Right atrium auricular region (tissue), 2 donors: ENCODE measurements at regions not wholly inside any gene's neighbourhood (a gene's known extent, or its start where the extent isn't known, plus 50 kb on each side); places are given as distances from the start of the nearest gene placed in this dataset.

Experiments
- DNase-seq: peaks from one replicate; pipeline ENCODE4 v3.0.0-alpha.2; 2019; ENCODE audit warnings: low spot score
- H3K27ac ChIP-seq, 2 donors: fragments of 200-600 bp; sonication (generic); 1 replicate in 1 of 2; 2 replicates in 1 of 2; pipeline ENCODE4 v1.5.1; 2016 to 2019
- H3K27me3 ChIP-seq, 2 donors: fragments of 200-600 bp; sonication (generic); one replicate each; pipeline versions ENCODE4 v1.5.1 to v1.6.0; 2017 to 2019
- H3K36me3 ChIP-seq: fragments of 200-600 bp; sonication (generic); one replicate; pipeline ENCODE4 v1.5.1; 2016
- H3K4me1 ChIP-seq, 2 donors: fragments of 200-600 bp; sonication (generic); one replicate each; pipeline versions ENCODE4 v1.5.1 to v1.6.0; 2017 to 2019
- H3K4me3 ChIP-seq, 2 donors: fragments of 200-600 bp; sonication (generic); 1 replicate in 1 of 2; 2 replicates in 1 of 2; pipeline ENCODE4 v1.5.1; 2017 to 2019; ENCODE audit warnings: mild to moderate bottlenecking in 1 of 2, moderate library complexity in 1 of 2
- H3K9me3 ChIP-seq, 2 donors: fragments of 200-600 bp; sonication (generic); one replicate each; pipeline ENCODE4 v1.5.1; 2019
- TF ChIP-seq, protein P1 (sequence below), 2 donors: fragments of 200-600 bp; sonication (generic); IDR thresholded peaks; one replicate each; pipeline ENCODE4 v1.5.1; 2019; ENCODE audit warnings: antibody characterized with exemption in 2 of 2

DNA sequence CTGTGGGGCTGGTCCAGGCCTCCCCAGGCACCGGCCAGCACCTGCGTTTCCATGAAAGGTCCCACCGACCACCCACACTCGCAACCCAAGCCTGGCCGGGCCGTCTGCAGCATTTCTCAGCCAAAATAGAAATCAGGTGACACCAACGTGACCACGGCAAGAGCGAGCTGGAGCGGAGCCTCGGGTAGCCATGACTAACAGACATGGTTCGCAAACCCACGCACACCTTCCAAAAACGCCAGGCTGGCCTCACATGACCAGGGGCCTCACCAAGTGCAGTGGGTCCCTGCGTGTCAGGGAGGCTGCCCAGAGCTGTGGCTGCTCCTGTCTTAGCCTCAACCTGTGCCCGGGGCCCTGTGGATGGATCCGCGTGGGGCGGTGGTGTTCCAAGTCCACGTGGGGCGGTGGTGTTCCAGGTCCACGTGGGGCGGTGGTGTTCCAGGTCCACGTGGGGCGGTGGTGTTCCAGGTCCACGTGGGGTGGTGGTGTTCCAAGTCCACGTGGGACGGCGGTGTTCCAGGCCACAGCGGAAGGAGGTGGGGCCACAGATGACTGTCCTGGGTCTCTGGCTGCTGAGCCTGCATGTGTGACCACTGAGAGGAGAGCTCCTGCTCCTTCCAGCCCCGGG is 64.4 kb upstream of the ADGRA1 start:
- no peak overlapping the region for H3K27ac ChIP-seq
- no peak overlapping the region for H3K4me3 ChIP-seq
- no peak for DNase-seq
- no peaks in the 10 kb centered on the region for H3K36me3 ChIP-seq
- H3K27me3 ChIP-seq = no peaks in the 10 kb centered on the region
- TF ChIP-seq, protein P1, sequence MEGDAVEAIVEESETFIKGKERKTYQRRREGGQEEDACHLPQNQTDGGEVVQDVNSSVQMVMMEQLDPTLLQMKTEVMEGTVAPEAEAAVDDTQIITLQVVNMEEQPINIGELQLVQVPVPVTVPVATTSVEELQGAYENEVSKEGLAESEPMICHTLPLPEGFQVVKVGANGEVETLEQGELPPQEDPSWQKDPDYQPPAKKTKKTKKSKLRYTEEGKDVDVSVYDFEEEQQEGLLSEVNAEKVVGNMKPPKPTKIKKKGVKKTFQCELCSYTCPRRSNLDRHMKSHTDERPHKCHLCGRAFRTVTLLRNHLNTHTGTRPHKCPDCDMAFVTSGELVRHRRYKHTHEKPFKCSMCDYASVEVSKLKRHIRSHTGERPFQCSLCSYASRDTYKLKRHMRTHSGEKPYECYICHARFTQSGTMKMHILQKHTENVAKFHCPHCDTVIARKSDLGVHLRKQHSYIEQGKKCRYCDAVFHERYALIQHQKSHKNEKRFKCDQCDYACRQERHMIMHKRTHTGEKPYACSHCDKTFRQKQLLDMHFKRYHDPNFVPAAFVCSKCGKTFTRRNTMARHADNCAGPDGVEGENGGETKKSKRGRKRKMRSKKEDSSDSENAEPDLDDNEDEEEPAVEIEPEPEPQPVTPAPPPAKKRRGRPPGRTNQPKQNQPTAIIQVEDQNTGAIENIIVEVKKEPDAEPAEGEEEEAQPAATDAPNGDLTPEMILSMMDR (IDR thresholded peaks at IDR 0.05) = no peak
- no peaks in the 10 kb centered on the region for H3K4me1 ChIP-seq
- no peaks in the 10 kb centered on the region for H3K9me3 ChIP-seq

DNA sequence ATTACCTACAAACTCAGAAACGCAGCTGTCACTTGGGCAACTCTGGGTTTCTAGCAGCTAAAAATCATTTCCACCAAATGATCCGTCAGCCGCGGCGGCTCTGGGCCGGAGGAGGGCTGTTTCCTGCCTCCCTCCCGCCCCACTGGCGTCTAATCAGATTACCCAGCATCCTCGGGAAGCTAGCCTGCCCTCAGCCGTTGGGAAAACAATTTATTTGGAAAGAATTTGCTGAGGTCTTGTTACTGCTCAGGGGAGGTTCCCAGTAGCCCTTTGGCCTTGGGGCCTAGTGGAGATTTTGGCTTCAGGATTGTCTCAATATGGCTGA is 65.0 kb upstream of the ADGRA1 start:
- H3K36me3 ChIP-seq = no peaks in the 10 kb centered on the region
- TF ChIP-seq, protein P1 (IDR thresholded peaks at IDR 0.05) = no peak
- H3K27me3 ChIP-seq = no peaks in the 10 kb centered on the region
- H3K27ac ChIP-seq = no peak overlapping the region
- H3K4me3 ChIP-seq = no peak overlapping the region
- no peaks in the 10 kb centered on the region for H3K4me1 ChIP-seq
- DNase-seq = no peak
- H3K9me3 ChIP-seq = no peaks in the 10 kb centered on the region

DNA sequence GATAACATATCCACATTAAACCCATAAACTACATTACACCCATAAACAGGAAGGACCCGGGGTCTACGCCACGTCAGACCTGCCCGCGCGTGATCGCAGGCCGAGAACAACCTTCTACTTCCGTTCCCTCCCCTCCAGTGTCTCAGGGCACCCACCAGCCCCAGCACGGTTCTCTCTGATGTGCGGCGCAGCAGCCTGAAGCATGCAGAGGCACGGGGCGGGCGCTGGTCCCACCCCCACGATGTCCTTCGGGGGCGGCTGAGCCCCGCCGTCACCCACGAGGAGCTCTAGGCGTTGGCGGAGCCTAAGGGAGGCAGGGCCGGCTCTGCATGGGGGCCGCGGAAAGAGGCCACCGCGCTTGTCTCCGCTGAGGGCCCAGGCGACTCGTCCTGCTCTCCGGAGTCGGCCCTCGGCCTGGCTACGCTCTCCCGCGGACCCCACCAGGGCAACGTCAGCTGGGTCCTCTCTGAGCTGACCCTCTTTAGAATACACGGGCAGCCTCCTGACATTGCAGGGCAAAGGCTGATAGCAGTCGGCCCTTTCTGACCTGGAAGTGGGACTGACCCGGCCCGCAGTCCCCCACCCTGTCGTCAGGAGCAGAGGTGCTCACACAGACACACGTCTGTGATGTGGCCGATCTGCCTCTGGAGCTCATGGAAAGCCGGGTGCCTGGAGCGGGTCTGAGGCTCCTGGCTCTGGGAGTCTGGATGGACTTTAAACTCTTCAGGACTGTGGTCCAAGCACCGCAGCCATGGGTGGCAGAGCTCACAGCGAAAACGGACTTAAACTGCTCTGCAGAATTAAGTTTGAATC is 65.6 kb upstream of the ADGRA1 start:
- TF ChIP-seq, protein P1 (IDR thresholded peaks at IDR 0.05) = no peak
- DNase-seq = no peak
- H3K36me3 ChIP-seq = no peaks in the 10 kb centered on the region
- no peaks in the 10 kb centered on the region for H3K27me3 ChIP-seq
- H3K9me3 ChIP-seq = no peaks in the 10 kb centered on the region
- no peaks in the 10 kb centered on the region for H3K4me1 ChIP-seq
- no peak overlapping the region for H3K4me3 ChIP-seq
- H3K27ac ChIP-seq = no peak overlapping the region

DNA sequence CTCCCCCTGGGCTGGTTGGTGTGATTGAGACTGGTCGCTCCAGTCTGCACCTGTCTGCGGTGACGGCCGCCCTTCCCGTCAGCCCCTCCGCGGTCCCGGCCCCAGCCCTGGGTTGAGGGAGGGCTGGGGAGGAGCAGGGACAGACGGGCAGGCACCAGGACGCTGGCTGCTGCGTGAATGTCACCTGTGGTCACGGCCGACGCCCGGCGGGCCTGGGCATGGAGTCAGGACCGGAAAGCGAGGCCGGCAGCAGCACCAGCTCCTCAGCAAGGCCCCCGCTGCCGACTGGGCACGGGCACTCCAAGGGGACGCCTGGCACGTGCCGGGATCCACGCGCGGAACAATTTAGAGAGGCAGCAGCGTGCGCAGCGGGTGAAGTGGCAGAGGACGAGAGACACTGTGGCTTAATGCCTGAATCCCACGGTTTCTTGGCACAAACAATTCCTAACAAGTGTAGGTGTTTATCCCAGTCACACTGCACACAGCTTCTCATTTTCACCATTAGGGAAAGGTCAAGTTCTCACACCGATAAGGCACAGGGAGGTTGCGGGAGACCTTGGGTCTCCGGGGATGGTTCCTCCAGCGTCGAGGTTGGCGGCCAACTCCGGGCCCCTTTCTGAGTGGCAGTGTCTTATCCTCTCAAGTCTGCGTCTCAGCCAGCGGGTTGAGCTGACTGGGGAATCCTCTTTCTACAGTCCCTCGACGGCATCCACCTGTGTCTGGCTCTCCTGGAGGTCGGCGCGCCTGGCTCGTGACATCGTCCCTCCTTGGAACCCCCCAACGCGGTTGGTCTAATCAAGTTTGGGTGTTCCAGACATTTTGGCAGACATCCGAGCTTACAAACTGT is 66.4 kb upstream of the ADGRA1 start:
- H3K27me3 ChIP-seq = no peaks in the 10 kb centered on the region

DNA sequence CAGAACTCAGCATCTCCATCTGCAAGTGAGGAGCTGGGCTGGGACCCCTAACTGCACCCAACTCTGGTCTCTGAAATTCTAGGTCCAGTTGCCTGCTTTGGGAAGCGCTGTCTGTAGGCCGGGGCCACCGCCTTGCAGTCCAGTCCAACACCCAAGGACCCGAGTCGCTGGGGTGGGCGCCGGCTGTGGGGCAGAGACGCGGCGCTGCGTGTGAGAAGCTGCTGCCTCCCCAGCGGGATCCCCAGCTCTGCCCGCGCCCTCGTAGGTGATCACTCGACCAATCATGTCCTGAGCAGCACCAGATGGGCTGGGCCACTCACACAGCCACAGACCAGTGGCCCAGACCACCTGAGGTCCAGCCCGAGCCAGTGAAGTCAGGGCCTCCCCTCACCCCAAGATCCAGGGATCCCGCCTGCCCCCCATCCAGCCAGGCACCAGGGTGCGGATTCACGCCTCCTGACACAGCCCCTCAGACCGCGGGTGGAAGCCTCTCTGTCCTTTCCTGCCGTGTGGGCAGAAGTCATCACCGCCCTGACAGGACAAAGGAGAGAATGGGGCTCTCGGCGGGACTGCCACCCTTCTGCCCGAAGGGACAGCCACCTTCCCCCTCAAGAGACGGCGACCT is 67.4 kb upstream of the ADGRA1 start:
- Histone ChIP-seq H3K27ac (no peak overlapping the region), H3K27me3 (no peaks in the 10 kb centered on the region), H3K9me3 (no peaks in the 10 kb centered on the region), H3K4me3 (no peak overlapping the region), H3K4me1 (no peaks in the 10 kb centered on the region), H3K36me3 (no peaks in the 10 kb centered on the region)
- DNase-seq = no peak
- TF ChIP-seq, protein P1 (IDR thresholded peaks at IDR 0.05) = no peak

More for the DNA sequence above, 66.4 kb upstream of the ADGRA1 start:
- DNase-seq = no peak
- TF ChIP-seq, protein P1 (IDR thresholded peaks at IDR 0.05) = no peak
- no peak overlapping the region for H3K27ac ChIP-seq
- no peaks in the 10 kb centered on the region for H3K9me3 ChIP-seq
- H3K36me3 ChIP-seq = no peaks in the 10 kb centered on the region
- H3K4me1 ChIP-seq = no peaks in the 10 kb centered on the region
- H3K4me3 ChIP-seq = no peak overlapping the region
